ENCODE measurements at regions not wholly inside any gene's neighbourhood (a gene's known extent, or its start where the extent isn't known, plus 50 kb on each side); places are given as distances from the start of the nearest gene placed in this dataset.

- no peaks in the 10 kb centered on the region for H3K4me1 Mint-ChIP-seq
- H3K4me3 Mint-ChIP-seq: no peak overlapping the region
- intact Hi-C loops (cut with micrococcal nuclease): no loop called here
- H3K27me3 Mint-ChIP-seq: peaks cover 21% of the 10 kb centered on the region
- H3K27ac Mint-ChIP-seq: no peak overlapping the region
- H3K9me3 Mint-ChIP-seq: peaks cover 5% of the 10 kb centered on the region
- DNase-seq: no peak
- no peaks in the 10 kb centered on the region for H3K36me3 Mint-ChIP-seq (ENCODE audit: low read depth)
These were observed 96.4 kb downstream of the BANF2 start for GRCh38 chr20:17796091-17796563.

DNA sequence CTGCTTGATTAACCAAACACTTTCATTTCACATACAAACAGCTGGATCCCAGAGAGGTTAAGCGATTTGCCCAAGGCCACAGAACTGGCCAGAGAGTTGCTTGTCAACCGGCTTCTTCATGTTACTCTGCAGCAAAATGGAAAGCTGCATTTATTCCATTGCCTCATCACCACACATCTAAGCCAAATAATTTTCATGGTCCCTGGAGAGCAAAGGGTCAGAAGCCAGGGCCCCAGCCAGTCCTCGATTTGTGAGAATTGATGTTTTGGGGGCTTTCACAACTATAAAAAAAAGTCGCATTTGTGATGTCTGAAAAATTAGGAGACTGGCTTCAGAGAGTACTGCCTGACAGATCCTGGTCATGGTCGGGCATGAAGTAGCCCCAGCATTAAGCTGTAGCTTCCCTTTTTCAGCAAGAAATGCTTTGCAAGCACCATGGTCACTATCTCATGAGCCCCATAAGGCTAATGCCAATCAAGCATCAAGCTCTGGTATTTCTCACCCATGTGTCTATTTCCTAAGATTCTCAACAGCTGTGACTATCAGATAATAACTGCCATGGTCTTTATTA, 95.8 kb downstream of the BANF2 start:
- no peak overlapping the region for H3K27ac Mint-ChIP-seq
- no peak overlapping the region for H3K4me3 Mint-ChIP-seq
- H3K9me3 Mint-ChIP-seq: peaks cover 5% of the 10 kb centered on the region
- no peak for DNase-seq
- peaks cover 21% of the 10 kb centered on the region for H3K27me3 Mint-ChIP-seq
- H3K4me1 Mint-ChIP-seq: no peaks in the 10 kb centered on the region
- no peaks in the 10 kb centered on the region for H3K36me3 Mint-ChIP-seq (ENCODE audit: low read depth)
- intact Hi-C loops (cut with micrococcal nuclease): no loop called here

DNA sequence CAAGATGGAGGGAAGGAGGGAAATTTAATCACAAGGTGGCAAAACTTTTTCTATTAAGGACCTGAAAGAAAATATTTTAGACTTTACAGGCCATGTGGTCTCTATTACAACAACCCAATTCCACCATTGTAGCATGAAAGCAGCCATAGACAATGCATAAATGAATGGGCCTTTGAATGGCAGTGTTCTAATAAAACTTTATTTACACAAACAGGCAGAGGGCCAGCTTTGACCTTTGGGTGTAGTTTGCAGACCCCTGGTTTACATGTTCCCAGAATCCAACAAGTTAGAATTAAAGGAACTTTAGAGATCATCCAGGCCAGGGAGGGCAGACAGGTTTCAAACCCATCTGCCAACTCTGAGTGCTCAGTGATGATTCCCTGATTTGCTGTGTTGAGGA, 95.2 kb downstream of the BANF2 start:
- no peak overlapping the region for H3K4me3 Mint-ChIP-seq
- DNase-seq: no peak
- peaks cover 5% of the 10 kb centered on the region for H3K9me3 Mint-ChIP-seq
- no peaks in the 10 kb centered on the region for H3K4me1 Mint-ChIP-seq
- intact Hi-C loops (cut with micrococcal nuclease): no loop called here
- peaks cover 18% of the 10 kb centered on the region for H3K27me3 Mint-ChIP-seq
- no peak overlapping the region for H3K27ac Mint-ChIP-seq
- H3K36me3 Mint-ChIP-seq (ENCODE audit: low read depth): no peaks in the 10 kb centered on the region

DNA sequence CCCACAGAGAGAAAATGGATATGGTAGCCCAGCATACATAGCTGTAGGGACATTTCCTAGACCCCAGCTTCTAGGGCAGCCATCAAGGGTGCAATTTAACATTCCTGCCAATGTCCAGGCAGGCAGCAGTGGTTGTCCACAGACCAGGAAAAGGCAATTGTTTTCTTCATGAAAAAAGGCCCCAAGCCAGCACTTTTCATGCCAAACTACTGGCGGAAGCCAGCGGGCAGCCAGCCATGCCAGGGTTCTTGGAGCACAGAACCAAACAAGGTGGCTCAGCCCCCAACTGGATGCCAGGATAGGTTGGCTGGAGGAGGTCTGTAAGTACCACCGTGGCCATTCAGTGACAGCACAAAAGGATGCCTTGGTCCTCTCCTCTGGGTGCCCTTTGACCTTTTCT, 94.6 kb downstream of the BANF2 start:
- H3K36me3 Mint-ChIP-seq (ENCODE audit: low read depth): no peaks in the 10 kb centered on the region
- no peak overlapping the region for H3K27ac Mint-ChIP-seq
- H3K27me3 Mint-ChIP-seq: peaks cover 19% of the 10 kb centered on the region
- H3K9me3 Mint-ChIP-seq: peaks cover 5% of the 10 kb centered on the region
- H3K4me1 Mint-ChIP-seq: no peaks in the 10 kb centered on the region
- H3K4me3 Mint-ChIP-seq: no peak overlapping the region
- intact Hi-C loops (cut with micrococcal nuclease): no loop called here
- DNase-seq: no peak

DNA sequence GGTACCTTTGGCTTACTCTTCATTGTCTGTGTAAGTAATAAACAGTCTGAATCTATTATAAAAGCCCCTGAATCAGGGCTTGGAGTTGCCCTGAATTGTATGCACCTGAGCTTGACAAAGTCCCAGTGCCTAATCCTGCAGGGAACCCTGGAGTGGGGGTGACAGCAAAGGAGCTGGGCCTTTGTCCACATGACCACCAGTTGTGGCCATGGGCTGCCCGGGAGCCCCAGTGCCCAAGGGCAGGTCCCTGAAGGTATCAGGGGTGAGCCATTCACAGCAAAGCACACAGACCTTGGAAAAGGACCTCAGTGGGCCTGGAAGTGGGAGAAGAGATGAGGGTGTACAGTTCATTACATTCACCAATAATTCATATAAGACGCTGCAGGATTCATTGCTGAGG, 94.2 kb downstream of the BANF2 start:
- Mint-ChIP-seq H3K4me1 (no peaks in the 10 kb centered on the region), H3K27me3 (peaks cover 20% of the 10 kb centered on the region), H3K9me3 (peaks cover 4% of the 10 kb centered on the region), H3K36me3 (ENCODE audit: low read depth) (no peaks in the 10 kb centered on the region), H3K4me3 (no peak overlapping the region), H3K27ac (no peak overlapping the region)
- intact Hi-C loops (cut with micrococcal nuclease): no loop called here
- no peak for DNase-seq

DNA sequence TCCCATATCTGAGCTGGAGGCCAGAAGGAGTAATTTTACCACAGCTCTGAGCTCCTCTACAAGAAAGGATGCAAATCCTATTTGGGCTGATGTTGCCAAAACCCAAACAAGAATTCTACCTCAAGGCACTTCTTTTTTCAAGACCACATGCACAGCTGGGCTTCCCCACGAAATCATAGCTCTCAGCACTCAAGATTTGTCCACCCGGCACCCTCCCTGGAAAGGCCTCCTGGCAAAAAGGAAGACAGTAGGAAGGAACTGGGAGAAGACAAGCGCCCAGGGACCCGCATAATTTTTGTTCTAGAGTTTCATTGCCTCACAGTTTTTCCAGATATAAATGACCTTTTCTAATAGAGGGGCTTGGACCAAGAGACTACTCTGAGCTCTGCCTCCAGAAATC, 90.5 kb downstream of the BANF2 start:
- peaks cover 5% of the 10 kb centered on the region for H3K27me3 Mint-ChIP-seq
- no peak for DNase-seq
- no peaks in the 10 kb centered on the region for H3K9me3 Mint-ChIP-seq
- no peaks in the 10 kb centered on the region for H3K36me3 Mint-ChIP-seq (ENCODE audit: low read depth)
- H3K4me3 Mint-ChIP-seq: no peak overlapping the region
- intact Hi-C loops (cut with micrococcal nuclease): no loop called here
- H3K27ac Mint-ChIP-seq: no peak overlapping the region
- H3K4me1 Mint-ChIP-seq: no peaks in the 10 kb centered on the region

DNA sequence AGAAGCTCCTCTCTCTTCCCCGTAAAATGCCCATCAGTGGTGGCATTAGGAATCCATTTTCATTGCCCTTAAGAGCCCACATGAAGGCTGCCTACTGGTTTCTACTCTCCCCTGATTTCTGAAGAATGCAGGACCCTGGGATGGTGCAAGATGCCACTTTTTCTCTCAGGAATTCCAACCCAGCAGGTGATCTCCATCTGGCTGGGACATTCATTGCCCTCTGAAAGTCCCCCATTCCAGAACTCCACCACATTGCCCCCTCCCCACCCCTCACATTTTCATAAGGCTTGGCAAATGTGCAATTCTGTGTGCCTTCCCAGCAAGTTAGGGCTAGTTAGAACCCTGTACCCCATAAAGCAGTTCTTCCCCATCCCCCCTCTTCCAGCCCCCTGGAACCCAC, 88.0 kb downstream of the BANF2 start:
- no peak overlapping the region for H3K4me3 Mint-ChIP-seq
- H3K4me1 Mint-ChIP-seq: no peaks in the 10 kb centered on the region
- no peaks in the 10 kb centered on the region for H3K36me3 Mint-ChIP-seq (ENCODE audit: low read depth)
- intact Hi-C loops (cut with micrococcal nuclease): no loop called here
- DNase-seq: no peak
- no peak overlapping the region for H3K27ac Mint-ChIP-seq
- peaks cover 4% of the 10 kb centered on the region for H3K27me3 Mint-ChIP-seq
- H3K9me3 Mint-ChIP-seq: no peaks in the 10 kb centered on the region

DNA sequence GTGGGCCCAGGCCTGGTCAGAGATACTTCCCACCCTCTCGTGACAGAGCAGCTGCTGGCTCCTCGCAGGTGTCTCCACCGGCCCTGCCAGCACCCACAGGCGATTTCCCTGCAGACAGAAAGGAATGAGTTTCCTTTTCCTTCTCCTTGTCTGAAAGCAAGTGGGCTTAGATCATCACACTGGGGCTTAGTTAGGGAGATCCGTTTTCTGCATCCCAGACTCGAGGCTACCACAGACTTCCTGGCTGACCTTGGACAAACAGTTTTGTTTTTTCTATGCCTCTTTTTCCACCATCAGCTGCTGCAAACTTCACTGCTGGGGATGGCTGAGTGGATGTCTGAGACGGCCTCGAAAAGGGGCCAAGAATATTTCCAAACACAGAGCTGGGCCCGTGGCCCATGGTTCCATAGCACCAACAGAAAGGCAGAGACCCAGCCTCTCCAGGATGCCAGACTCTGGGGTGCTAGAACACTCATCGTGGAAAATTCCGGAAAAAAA, 86.5 kb downstream of the BANF2 start:
- Mint-ChIP-seq H3K9me3 (no peaks in the 10 kb centered on the region), H3K4me1 (no peaks in the 10 kb centered on the region), H3K27me3 (peaks cover 4% of the 10 kb centered on the region), H3K36me3 (ENCODE audit: low read depth) (no peaks in the 10 kb centered on the region), H3K4me3 (no peak overlapping the region), H3K27ac (no peak overlapping the region)
- intact Hi-C loops (cut with micrococcal nuclease): no loop called here
- DNase-seq: no peak

Measured in activated CD4-positive, alpha-beta T cell treated with anti-CD3 and anti-CD28 coated beads, Interleukin-2, amount 10 ng/mL, durations not matched to agents 24 days and 14 days (primary cell).